Caco-2 (cell line): ENCODE measurements at regions not wholly inside any gene's neighbourhood (a gene's known extent, or its start where the extent isn't known, plus 50 kb on each side); places are given as distances from the start of the nearest gene placed in this dataset.

Source experiments
- BruUV-seq: library from RNA; stranded (reverse); fragments of 400-500 nt; replicated peaks from 2 replicates; lab custom pipeline; 2021; lab: Mats Ljungman, UMichigan
- CTCF ChIA-PET: fragments of 300-600 bp; sonication (Branson Sonifier 250); formaldehyde crosslinking; loops from one replicate; lab custom pipeline; 2022; ENCODE audit warnings: antibody characterized with exemption; lab: Charles Lee
- POLR2A ChIA-PET: fragments of 300-600 bp; sonication (Branson Sonifier 250); formaldehyde crosslinking; loops from one replicate; lab custom pipeline; 2022; ENCODE audit warnings: antibody characterized with exemption; lab: Charles Lee
- DNase-seq, 2 experiments: peaks; one replicate each; pipeline versions ENCODE4 v3.0.0 to v3.0.0-alpha.2; 2020 to 2022
- H3K27me3 ChIP-seq: replicated peaks from 2 replicates; pipeline ENCODE4 v1.6.0; 2011; ENCODE audit warnings: low read length; ENCODE audit not compliant: control insufficient read depth, insufficient read depth
- H3K36me3 ChIP-seq: 2 replicates; pipeline ENCODE4 v1.5.1; 2011; ENCODE audit warnings: low read length; ENCODE audit not compliant: control insufficient read depth, insufficient read depth
- H3K4me1 ChIP-seq: fragments of 250-450 bp; sonication (Bioruptor Pico); 2 replicates; pipeline ENCODE4 v1.5.1; 2020; ENCODE audit warnings: mild to moderate bottlenecking
- H3K4me3 ChIP-seq: 2 replicates; pipeline ENCODE4 v1.5.1; 2011; ENCODE audit warnings: low read depth, mild to moderate bottlenecking, control low read depth, low read length
- H3K9me3 ChIP-seq: fragments of 250-450 bp; sonication (Bioruptor Pico); 2 replicates; pipeline ENCODE4 v1.5.1; 2020; ENCODE audit warnings: mild to moderate bottlenecking, moderate library complexity
- H3K27ac Mint-ChIP-seq: one replicate; pipeline ENCODE4 v1.8.0; 2022; ENCODE audit warnings: mixed read lengths; ENCODE audit not compliant: unreplicated experiment
- H3K27me3 Mint-ChIP-seq: one replicate; pipeline ENCODE4 v1.8.0; 2022; ENCODE audit warnings: mixed read lengths; ENCODE audit not compliant: insufficient read depth, unreplicated experiment
- H3K36me3 Mint-ChIP-seq: one replicate; pipeline ENCODE4 v1.8.0; 2022; ENCODE audit warnings: mild to moderate bottlenecking, mixed read lengths; ENCODE audit not compliant: insufficient read depth, unreplicated experiment
- H3K4me1 Mint-ChIP-seq: one replicate; pipeline ENCODE4 v1.8.0; 2022; ENCODE audit warnings: low read depth, mixed read lengths; ENCODE audit not compliant: unreplicated experiment
- H3K4me3 Mint-ChIP-seq: one replicate; pipeline ENCODE4 v1.8.0; 2022; ENCODE audit warnings: mild to moderate bottlenecking, moderate library complexity, mixed read lengths; ENCODE audit not compliant: unreplicated experiment
- H3K9me3 Mint-ChIP-seq: one replicate; pipeline ENCODE4 v1.8.0; 2022; ENCODE audit warnings: mixed read lengths; ENCODE audit not compliant: unreplicated experiment
- CTCF ChIP-seq, 2 experiments: fragments of 200-600 bp in 1 of 2; IDR thresholded peaks; 1 replicate in 1 of 2; 2 replicates in 1 of 2; pipeline versions ENCODE4 v1.5.1 to v1.8.0; 2011 to 2022; ENCODE audit warnings: antibody characterized with exemption in 1 of 2, control low read depth in 1 of 2, inconsistent platforms in 1 of 2, low read depth in 1 of 2, low read length in 1 of 2, mild to moderate bottlenecking in 1 of 2, moderate library complexity in 1 of 2; ENCODE audit not compliant: insufficient read depth in 1 of 2, severe bottlenecking in 1 of 2, unreplicated experiment in 1 of 2
- intact Hi-C: fragments of 100-400 bp; cut with micrococcal nuclease; formaldehyde crosslinking; loops from one replicate; pipeline ENCODE4 v1.10.0; 2022; ENCODE audit not compliant: unreplicated experiment

DNA sequence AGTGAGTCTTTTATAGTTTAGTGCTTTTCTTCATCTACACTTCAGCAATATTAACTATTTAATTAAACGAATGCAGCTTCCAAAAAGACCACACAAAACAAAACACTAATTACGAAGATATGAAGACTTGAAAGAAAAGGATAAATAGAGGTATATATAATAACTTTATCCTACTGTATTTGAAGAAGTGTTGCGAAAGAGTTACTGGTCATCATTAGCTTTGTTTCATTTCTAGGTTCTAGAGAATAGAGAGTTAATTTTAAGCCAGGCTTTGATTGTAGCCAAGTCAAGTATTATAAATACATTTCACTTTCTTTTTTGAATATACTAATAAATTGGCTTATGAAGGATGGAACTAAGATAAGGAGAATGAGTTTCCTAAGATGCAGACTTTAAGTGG, 416.8 kb upstream of the GBE1 start:
- no peak for DNase-seq
- intact Hi-C loops = no loop called here
- Histone ChIP-seq H3K4me3 (no peak overlapping the region), H3K4me1 (no peaks in the 10 kb centered on the region), H3K9me3 (no peaks in the 10 kb centered on the region), H3K27me3 (no peaks in the 10 kb centered on the region), H3K36me3 (no peaks in the 10 kb centered on the region)
- ChIA-PET POLR2A (no interaction called here), CTCF (no interaction called here)
- Mint-ChIP-seq H3K36me3 (no peaks in the 10 kb centered on the region), H3K9me3 (no peaks in the 10 kb centered on the region), H3K27ac (no peak overlapping the region), H3K27me3 (peaks cover 2% of the 10 kb centered on the region), H3K4me1 (no peaks in the 10 kb centered on the region), H3K4me3 (no peak overlapping the region)
- TF ChIP-seq CTCF (IDR thresholded peaks at IDR 0.05; ENCODE audit: insufficient read depth in 1 of 2, low read depth in 1 of 2, low read length in 1 of 2, severe bottlenecking in 1 of 2, unreplicated experiment in 1 of 2) = no peak
- no TSS peak for BruUV-seq

DNA sequence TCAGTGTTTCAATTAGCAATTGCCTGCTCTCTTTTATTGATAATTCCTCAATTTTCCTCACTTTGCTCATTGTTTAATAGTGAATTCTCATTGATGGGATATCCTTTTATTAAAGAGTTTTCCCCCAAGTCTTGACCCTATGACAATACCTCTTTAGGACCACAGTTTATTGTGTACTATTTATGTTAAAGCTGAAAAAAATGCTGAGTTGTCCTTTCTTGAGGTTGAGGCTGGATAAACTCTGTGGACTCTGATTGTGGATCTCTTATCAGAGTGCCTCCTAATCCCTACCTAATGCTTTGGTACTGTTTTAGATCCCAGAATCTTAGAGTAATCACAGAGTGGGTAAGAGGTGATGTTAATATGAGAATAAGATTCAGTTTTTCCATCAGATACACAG, 416.3 kb upstream of the GBE1 start:
- intact Hi-C loops = no loop called here
- peaks cover 2% of the 10 kb centered on the region for H3K27me3 Mint-ChIP-seq
- no peak for TF ChIP-seq CTCF (IDR thresholded peaks at IDR 0.05; ENCODE audit: insufficient read depth in 1 of 2, low read depth in 1 of 2, low read length in 1 of 2, severe bottlenecking in 1 of 2, unreplicated experiment in 1 of 2)
- BruUV-seq = no TSS peak
- no peaks in the 10 kb centered on the region for H3K4me1 ChIP-seq
- H3K9me3 ChIP-seq = no peaks in the 10 kb centered on the region
- H3K4me3 Mint-ChIP-seq = no peak overlapping the region
- H3K4me1 Mint-ChIP-seq = no peaks in the 10 kb centered on the region
- H3K9me3 Mint-ChIP-seq = no peaks in the 10 kb centered on the region
- no peaks in the 10 kb centered on the region for H3K27me3 ChIP-seq
- H3K36me3 ChIP-seq = no peaks in the 10 kb centered on the region
- H3K4me3 ChIP-seq = no peak overlapping the region
- no peaks in the 10 kb centered on the region for H3K36me3 Mint-ChIP-seq
- H3K27ac Mint-ChIP-seq = no peak overlapping the region
- CTCF ChIA-PET = no interaction called here
- POLR2A ChIA-PET = no interaction called here
- DNase-seq = no peak

GRCh38 chr3:82165266-82165665, 403.8 kb upstream of the GBE1 start:
- Histone ChIP-seq H3K9me3 (no peaks in the 10 kb centered on the region), H3K36me3 (no peaks in the 10 kb centered on the region), H3K4me3 (no peak overlapping the region), H3K27me3 (no peaks in the 10 kb centered on the region), H3K4me1 (no peaks in the 10 kb centered on the region)
- Mint-ChIP-seq H3K27ac (no peak overlapping the region), H3K4me3 (no peak overlapping the region), H3K36me3 (no peaks in the 10 kb centered on the region), H3K27me3 (no peaks in the 10 kb centered on the region), H3K9me3 (no peaks in the 10 kb centered on the region), H3K4me1 (no peaks in the 10 kb centered on the region)
- no TSS peak for BruUV-seq
- no peak for TF ChIP-seq CTCF (IDR thresholded peaks at IDR 0.05; ENCODE audit: insufficient read depth in 1 of 2, low read depth in 1 of 2, low read length in 1 of 2, severe bottlenecking in 1 of 2, unreplicated experiment in 1 of 2)
- CTCF ChIA-PET = interaction anchor here (0.6 kb wide), 1 partner anchor 675 kb away, joined by 3 read pairs; no protein-coding TSS in a partner anchor
- POLR2A ChIA-PET = no interaction called here
- no peak for DNase-seq
- intact Hi-C loops = no loop called here
